Neural cell (in vitro differentiated cells): ENCODE measurements at regions not wholly inside any gene's neighbourhood (a gene's known extent, or its start where the extent isn't known, plus 50 kb on each side); places are given as distances from the start of the nearest gene placed in this dataset.

Source experiments
- H2AFZ ChIP-seq: fragments of 200-600, 300-800 bp; sonication (generic), shearing (Covaris generic); 2 replicates; pipeline ENCODE4 v1.6.0; 2014; ENCODE audit warnings: low read depth, mild to moderate bottlenecking, antibody characterized with exemption, low read length, moderate library complexity
- H3F3A ChIP-seq: fragments of 200-600 bp; shearing (Covaris generic); 2 replicates; pipeline ENCODE4 v1.6.1; 2016; ENCODE audit warnings: mild to moderate bottlenecking, moderate library complexity, mixed read lengths, antibody characterized with exemption, low read length; ENCODE audit not compliant: insufficient read depth, poor library complexity, severe bottlenecking
- H3K27ac ChIP-seq: fragments of 200-600, 300-800 bp; sonication (generic), shearing (Covaris generic); 2 replicates; pipeline ENCODE4 v1.5.1; 2014; ENCODE audit warnings: mild to moderate bottlenecking, low read length, moderate library complexity
- H3K27me3 ChIP-seq: fragments of 300-800, 200-600 bp; sonication (generic), shearing (Covaris generic); 2 replicates; pipeline ENCODE4 v1.6.0; 2014; ENCODE audit warnings: mild to moderate bottlenecking, low read depth, low read length, moderate library complexity; ENCODE audit not compliant: insufficient read depth
- H3K36me3 ChIP-seq: fragments of 300-800, 200-600 bp; sonication (generic), shearing (Covaris generic); 2 replicates; pipeline ENCODE4 v1.5.1; 2014; ENCODE audit warnings: mild to moderate bottlenecking, antibody characterized with exemption, low read length, moderate library complexity; ENCODE audit not compliant: insufficient read depth
- H3K4me2 ChIP-seq: fragments of 300-800, 200-600 bp; sonication (generic), shearing (Covaris generic); 2 replicates; pipeline ENCODE4 v1.6.0; 2014; ENCODE audit warnings: mild to moderate bottlenecking, low read length
- H3K4me3 ChIP-seq: fragments of 300-800, 200-600 bp; sonication (generic), shearing (Covaris generic); 2 replicates; pipeline ENCODE4 v1.5.1; 2014; ENCODE audit warnings: mild to moderate bottlenecking, low read length, moderate library complexity
- H3K79me2 ChIP-seq: fragments of 200-600 bp; shearing (Covaris generic); replicated peaks from 2 replicates; pipeline ENCODE4 v1.6.0; 2014; ENCODE audit warnings: mild to moderate bottlenecking, low read length, moderate library complexity; ENCODE audit not compliant: insufficient read depth
- H3K9ac ChIP-seq: fragments of 300-800, 200-600 bp; sonication (generic), shearing (Covaris generic); 2 replicates; pipeline ENCODE4 v1.6.1; 2016; ENCODE audit warnings: mild to moderate bottlenecking, low read length, mixed read lengths
- H3K9me2 ChIP-seq: fragments of 200-600 bp; shearing (Covaris generic); 2 replicates; pipeline ENCODE4 v1.6.1; 2016; ENCODE audit warnings: mild to moderate bottlenecking, low read length, mixed read lengths; ENCODE audit not compliant: insufficient read depth
- H3K9me3 ChIP-seq: fragments of 200-600, 300-800 bp; sonication (generic), shearing (Covaris generic); 2 replicates; pipeline ENCODE4 v1.6.1; 2016; ENCODE audit warnings: mild to moderate bottlenecking, mixed run types, low read length, moderate library complexity, mixed read lengths
- H4K20me1 ChIP-seq: fragments of 200-600 bp; shearing (Covaris generic); 2 replicates; pipeline ENCODE4 v1.6.1; 2016; ENCODE audit warnings: mild to moderate bottlenecking, mixed run types; ENCODE audit not compliant: insufficient read depth
- EP300 ChIP-seq: fragments of 450-650 bp; conservative IDR thresholded peaks from 2 replicates; pipeline ENCODE4 v1.6.1; 2014; ENCODE audit warnings: antibody characterized with exemption, mild to moderate bottlenecking, moderate library complexity; ENCODE audit not compliant: poor library complexity, severe bottlenecking
- EZH2 ChIP-seq: fragments of 200-600, 300-800 bp; shearing (Covaris generic), sonication (generic); IDR thresholded peaks from 2 replicates; pipeline ENCODE4 v1.6.1; 2014; ENCODE audit warnings: antibody characterized with exemption, low read length, borderline replicate concordance, mild to moderate bottlenecking; ENCODE audit not compliant: insufficient read depth, poor library complexity, severe bottlenecking
- MXI1 ChIP-seq: fragments of 450-650 bp; conservative IDR thresholded peaks from 2 replicates; pipeline ENCODE4 v1.6.1; 2014; ENCODE audit warnings: antibody characterized with exemption, mild to moderate bottlenecking; ENCODE audit not compliant: poor library complexity, severe bottlenecking
- POLR2AphosphoS5 ChIP-seq: IDR thresholded peaks from 2 replicates; pipeline ENCODE4 v1.6.1; 2012
- RAD21 ChIP-seq: fragments of 450-650 bp; conservative IDR thresholded peaks from 2 replicates; pipeline ENCODE4 v1.6.1; 2014; ENCODE audit warnings: antibody characterized with exemption, mild to moderate bottlenecking, moderate library complexity
- SMC3 ChIP-seq: fragments of 450-650 bp; conservative IDR thresholded peaks from 2 replicates; pipeline ENCODE4 v1.6.1; 2014; ENCODE audit warnings: antibody characterized with exemption, mild to moderate bottlenecking, moderate library complexity; ENCODE audit not compliant: poor library complexity
- TAF1 ChIP-seq: IDR thresholded peaks from 2 replicates; pipeline ENCODE4 v1.6.1; 2012; ENCODE audit warnings: low read depth
- TF ChIP-seq, protein P1 (sequence below): IDR thresholded peaks from 2 replicates; pipeline ENCODE4 v1.6.1; 2012; ENCODE audit warnings: borderline replicate concordance
- TF ChIP-seq, protein P2 (sequence below): fragments of 450-650 bp; IDR thresholded peaks from 2 replicates; pipeline ENCODE4 v1.5.1; 2014; ENCODE audit warnings: antibody characterized with exemption, mild to moderate bottlenecking, moderate library complexity; ENCODE audit not compliant: poor library complexity, severe bottlenecking

GRCh38 chr20:24870881-24871280, 78.2 kb upstream of the CST7 start:
- H3K79me2 ChIP-seq, result no peaks in the 10 kb centered on the region
- no peaks in the 10 kb centered on the region for H3K9me2 ChIP-seq
- H3K9ac ChIP-seq, result no peak overlapping the region
- H2AFZ ChIP-seq, result no peak overlapping the region
- H3K4me3 ChIP-seq, result no peak overlapping the region
- peaks cover 5% of the 10 kb centered on the region for H3K9me3 ChIP-seq
- no peaks in the 10 kb centered on the region for H4K20me1 ChIP-seq
- no peak overlapping the region for H3K4me2 ChIP-seq
- H3F3A ChIP-seq, result no peaks in the 10 kb centered on the region
- no peaks in the 10 kb centered on the region for H3K36me3 ChIP-seq
- no peaks in the 10 kb centered on the region for H3K27me3 ChIP-seq
- TF ChIP-seq TAF1 (no peak), EP300 (no peak), POLR2AphosphoS5 (no peak), SMC3 (no peak), RAD21 (no peak), EZH2 (no peak), MXI1 (no peak)
- TF ChIP-seq, protein P1, sequence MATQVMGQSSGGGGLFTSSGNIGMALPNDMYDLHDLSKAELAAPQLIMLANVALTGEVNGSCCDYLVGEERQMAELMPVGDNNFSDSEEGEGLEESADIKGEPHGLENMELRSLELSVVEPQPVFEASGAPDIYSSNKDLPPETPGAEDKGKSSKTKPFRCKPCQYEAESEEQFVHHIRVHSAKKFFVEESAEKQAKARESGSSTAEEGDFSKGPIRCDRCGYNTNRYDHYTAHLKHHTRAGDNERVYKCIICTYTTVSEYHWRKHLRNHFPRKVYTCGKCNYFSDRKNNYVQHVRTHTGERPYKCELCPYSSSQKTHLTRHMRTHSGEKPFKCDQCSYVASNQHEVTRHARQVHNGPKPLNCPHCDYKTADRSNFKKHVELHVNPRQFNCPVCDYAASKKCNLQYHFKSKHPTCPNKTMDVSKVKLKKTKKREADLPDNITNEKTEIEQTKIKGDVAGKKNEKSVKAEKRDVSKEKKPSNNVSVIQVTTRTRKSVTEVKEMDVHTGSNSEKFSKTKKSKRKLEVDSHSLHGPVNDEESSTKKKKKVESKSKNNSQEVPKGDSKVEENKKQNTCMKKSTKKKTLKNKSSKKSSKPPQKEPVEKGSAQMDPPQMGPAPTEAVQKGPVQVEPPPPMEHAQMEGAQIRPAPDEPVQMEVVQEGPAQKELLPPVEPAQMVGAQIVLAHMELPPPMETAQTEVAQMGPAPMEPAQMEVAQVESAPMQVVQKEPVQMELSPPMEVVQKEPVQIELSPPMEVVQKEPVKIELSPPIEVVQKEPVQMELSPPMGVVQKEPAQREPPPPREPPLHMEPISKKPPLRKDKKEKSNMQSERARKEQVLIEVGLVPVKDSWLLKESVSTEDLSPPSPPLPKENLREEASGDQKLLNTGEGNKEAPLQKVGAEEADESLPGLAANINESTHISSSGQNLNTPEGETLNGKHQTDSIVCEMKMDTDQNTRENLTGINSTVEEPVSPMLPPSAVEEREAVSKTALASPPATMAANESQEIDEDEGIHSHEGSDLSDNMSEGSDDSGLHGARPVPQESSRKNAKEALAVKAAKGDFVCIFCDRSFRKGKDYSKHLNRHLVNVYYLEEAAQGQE, result no peak
- TF ChIP-seq, protein P2, sequence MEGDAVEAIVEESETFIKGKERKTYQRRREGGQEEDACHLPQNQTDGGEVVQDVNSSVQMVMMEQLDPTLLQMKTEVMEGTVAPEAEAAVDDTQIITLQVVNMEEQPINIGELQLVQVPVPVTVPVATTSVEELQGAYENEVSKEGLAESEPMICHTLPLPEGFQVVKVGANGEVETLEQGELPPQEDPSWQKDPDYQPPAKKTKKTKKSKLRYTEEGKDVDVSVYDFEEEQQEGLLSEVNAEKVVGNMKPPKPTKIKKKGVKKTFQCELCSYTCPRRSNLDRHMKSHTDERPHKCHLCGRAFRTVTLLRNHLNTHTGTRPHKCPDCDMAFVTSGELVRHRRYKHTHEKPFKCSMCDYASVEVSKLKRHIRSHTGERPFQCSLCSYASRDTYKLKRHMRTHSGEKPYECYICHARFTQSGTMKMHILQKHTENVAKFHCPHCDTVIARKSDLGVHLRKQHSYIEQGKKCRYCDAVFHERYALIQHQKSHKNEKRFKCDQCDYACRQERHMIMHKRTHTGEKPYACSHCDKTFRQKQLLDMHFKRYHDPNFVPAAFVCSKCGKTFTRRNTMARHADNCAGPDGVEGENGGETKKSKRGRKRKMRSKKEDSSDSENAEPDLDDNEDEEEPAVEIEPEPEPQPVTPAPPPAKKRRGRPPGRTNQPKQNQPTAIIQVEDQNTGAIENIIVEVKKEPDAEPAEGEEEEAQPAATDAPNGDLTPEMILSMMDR, result no peak
- no peak overlapping the region for H3K27ac ChIP-seq

DNA sequence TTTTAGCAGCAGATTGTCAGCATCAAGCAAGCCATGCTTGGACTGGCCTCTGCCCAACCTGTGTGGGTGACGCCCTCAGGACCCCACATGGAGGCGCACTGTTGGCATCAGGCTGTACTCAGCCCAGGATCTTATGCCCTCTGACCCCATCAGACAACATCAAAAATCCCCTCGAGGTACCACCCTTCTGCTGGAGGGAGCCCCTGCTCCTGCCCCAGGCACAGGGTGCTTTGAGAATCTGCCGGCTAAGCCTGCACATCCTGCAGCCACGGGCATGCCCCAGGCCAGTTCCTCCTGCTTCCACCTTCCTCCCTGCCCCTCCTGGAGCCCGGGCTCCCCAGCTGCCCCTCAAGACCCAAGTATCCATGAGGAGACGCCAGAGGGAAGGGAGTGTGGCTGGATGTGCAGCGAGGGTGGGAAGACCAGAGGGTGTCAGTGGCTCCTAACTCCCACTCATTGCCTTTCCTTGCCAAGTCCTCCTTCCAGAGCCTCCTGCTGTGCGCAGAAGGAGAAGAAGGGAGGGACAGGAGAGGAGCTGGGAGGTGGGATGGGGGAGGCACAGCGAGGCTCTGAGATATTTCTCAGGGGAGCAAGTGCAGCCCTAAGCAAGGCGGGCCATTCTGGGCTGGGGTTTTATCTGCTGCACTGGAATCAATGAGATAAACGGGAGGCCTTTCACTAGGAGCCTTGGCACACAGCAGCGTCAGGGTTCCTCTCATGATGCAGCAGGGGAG, 77.4 kb upstream of the CST7 start:
- Histone ChIP-seq H3K27me3 (no peaks in the 10 kb centered on the region), H3K36me3 (no peaks in the 10 kb centered on the region), H3K27ac (no peak overlapping the region), H3F3A (no peaks in the 10 kb centered on the region), H2AFZ (no peak overlapping the region), H3K9me2 (no peaks in the 10 kb centered on the region), H3K4me2 (no peak overlapping the region), H3K4me3 (no peak overlapping the region), H3K9me3 (no peaks in the 10 kb centered on the region), H4K20me1 (no peaks in the 10 kb centered on the region), H3K79me2 (no peaks in the 10 kb centered on the region), H3K9ac (no peak overlapping the region)
- TF ChIP-seq, protein P2, result no peak
- no peak for TF ChIP-seq RAD21
- TF ChIP-seq TAF1, result no peak
- TF ChIP-seq MXI1, result no peak
- TF ChIP-seq SMC3, result no peak
- TF ChIP-seq, protein P1, result no peak
- no peak for TF ChIP-seq EP300
- TF ChIP-seq POLR2AphosphoS5, result no peak
- no peak for TF ChIP-seq EZH2
